Sigmoid colon (tissue), 6 donors: ENCODE measurements at regions not wholly inside any gene's neighbourhood (a gene's known extent, or its start where the extent isn't known, plus 50 kb on each side); places are given as distances from the start of the nearest gene placed in this dataset.

Source experiments
- DNase-seq: peaks from one replicate; pipeline ENCODE4 v3.0.0-alpha.2; 2019
- H3K27ac ChIP-seq, 4 donors: fragments of 200-600 bp; sonication (generic); one replicate each; pipeline ENCODE4 v1.5.1; 2016 to 2019; ENCODE audit warnings: mild to moderate bottlenecking in 1 of 4
- H3K27me3 ChIP-seq, 3 donors: fragments of 200-600 bp; sonication (generic); one replicate each; pipeline ENCODE4 v1.5.1; 2019; ENCODE audit warnings: mild to moderate bottlenecking in 1 of 3
- H3K36me3 ChIP-seq, 4 donors: fragments of 200-600 bp; sonication (generic); one replicate each; pipeline ENCODE4 v1.5.1; 2016 to 2019
- H3K4me1 ChIP-seq, 4 donors: fragments of 200-600 bp; sonication (generic); one replicate each; pipeline ENCODE4 v1.5.1; 2017 to 2019
- H3K4me3 ChIP-seq, 4 donors: fragments of 200-600 bp; sonication (generic); one replicate each; pipeline ENCODE4 v1.5.1; 2017 to 2019; ENCODE audit warnings: mild to moderate bottlenecking in 2 of 4, moderate library complexity in 1 of 4
- H3K9me3 ChIP-seq, 4 donors: fragments of 200-600 bp in 3 of 4; sonication (generic) in 3 of 4; one replicate each; pipeline versions ENCODE4 v1.5.1 to v1.6.1; 2013 to 2019
- CTCF ChIP-seq, 4 experiments: fragments of 450-650 bp in 3 of 4; fragments of 200-600 bp in 1 of 4; IDR thresholded peaks; one replicate each; pipeline ENCODE4 v1.5.1; 2016 to 2019; ENCODE audit warnings: antibody characterized with exemption in 4 of 4, mild to moderate bottlenecking in 3 of 4, moderate library complexity in 2 of 4
- EP300 ChIP-seq, 4 donors: sonication (generic); formaldehyde crosslinking; IDR thresholded peaks; one replicate each; pipeline ENCODE4 v1.6.1; 2017; ENCODE audit warnings: antibody characterized with exemption in 4 of 4
- POLR2A ChIP-seq, 2 donors: fragments of 450-650 bp; IDR thresholded peaks; one replicate each; pipeline ENCODE4 v1.6.1; 2016; ENCODE audit warnings: antibody characterized with exemption in 2 of 2, mild to moderate bottlenecking in 2 of 2, moderate library complexity in 2 of 2
- POLR2AphosphoS5 ChIP-seq, 4 donors: sonication (generic); formaldehyde crosslinking; IDR thresholded peaks; one replicate each; pipeline ENCODE4 v1.6.1; 2017; ENCODE audit warnings: antibody characterized with exemption in 4 of 4
- WGBS, 2 donors: extraction: QIAGEN DNeasy Blood & Tissue Kit; methylation state at CpG; one replicate each; pipeline ENCODE4 v1.1.7; 2013; 5-methylcytosine and 5-hydroxymethylcytosine counted together
- intact Hi-C: fragments of 100-400 bp; cut with DNase I; formaldehyde crosslinking; loops from one replicate; pipeline ENCODE4 v1.15.1; 2023
- donor health status: healthy with polysubstance abuse.
- donor health status: healthy.

- Histone ChIP-seq H3K9me3 (no peaks in the 10 kb centered on the region), H3K36me3 (no peaks in the 10 kb centered on the region), H3K27me3 (no peaks in the 10 kb centered on the region), H3K4me1 (peaks cover 0 to 23% (median 14%) of the 10 kb centered on the region in 4 donors), H3K27ac (no peak overlapping the region), H3K4me3 (no peak overlapping the region)
- TF ChIP-seq POLR2AphosphoS5 (IDR thresholded peaks at IDR 0.05) (no peak), EP300 (IDR thresholded peaks at IDR 0.05) (no peak), POLR2A (IDR thresholded peaks at IDR 0.05) (no peak), CTCF (IDR thresholded peaks at IDR 0.05) (no peak)
- WGBS, 2 donors, result 83 to 84% methylated on average over 2 of the region's 2 CpGs
- intact Hi-C loops, result no loop called here
- no peak for DNase-seq
Observed at GRCh38 chr15:94036156-94036555, 195.2 kb upstream of the MCTP2 start.

GRCh38 chr15:94033683-94034020 is 197.7 kb upstream of the MCTP2 start:
- no peaks in the 10 kb centered on the region for H3K36me3 ChIP-seq
- no peak overlapping the region for H3K27ac ChIP-seq
- no peak overlapping the region for H3K4me3 ChIP-seq
- intact Hi-C loops, result no loop called here
- WGBS, 2 donors, result 94 to 97% methylated on average over 17 of the region's 17 CpGs
- DNase-seq, result no peak
- peaks cover 0 to 46% (median 38%) of the 10 kb centered on the region in 4 donors for H3K4me1 ChIP-seq
- H3K27me3 ChIP-seq, result no peaks in the 10 kb centered on the region
- TF ChIP-seq POLR2A (IDR thresholded peaks at IDR 0.05), result no peak
- no peak for TF ChIP-seq POLR2AphosphoS5 (IDR thresholded peaks at IDR 0.05)
- TF ChIP-seq EP300 (IDR thresholded peaks at IDR 0.05), result no peak
- no peak for TF ChIP-seq CTCF (IDR thresholded peaks at IDR 0.05)
- H3K9me3 ChIP-seq, result no peaks in the 10 kb centered on the region

DNA sequence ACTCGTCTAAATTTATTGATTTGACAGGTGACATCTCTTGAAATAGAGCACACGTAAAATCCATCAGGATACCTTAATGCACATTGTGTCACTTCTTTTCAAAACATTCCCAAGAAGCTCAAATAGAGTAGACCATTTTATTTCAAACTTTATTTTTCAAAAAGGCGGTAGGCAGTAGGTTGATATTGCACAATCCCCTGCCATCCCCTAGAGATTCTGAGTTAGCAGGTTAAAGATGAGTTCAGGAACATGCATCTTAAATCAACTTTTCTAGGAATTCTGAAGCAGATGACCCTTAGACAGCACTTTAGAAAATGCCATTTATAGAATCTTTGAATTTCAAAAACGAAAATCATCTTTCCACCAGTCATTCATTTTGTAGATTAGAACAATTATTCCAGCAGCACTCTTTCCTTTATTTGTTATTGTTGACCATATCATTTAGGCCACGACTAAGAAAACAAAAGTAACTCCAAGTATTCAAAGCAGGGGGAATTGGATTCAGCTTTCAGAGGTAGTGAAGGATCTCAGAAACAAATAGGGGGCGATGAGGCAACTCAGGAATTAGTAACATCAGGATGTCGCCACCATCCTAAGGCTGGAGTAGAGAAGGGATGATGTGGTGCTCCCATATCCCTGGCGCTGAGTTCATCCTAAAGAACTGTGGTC is 198.2 kb upstream of the MCTP2 start:
- H3K9me3 ChIP-seq, result no peaks in the 10 kb centered on the region
- no peak for TF ChIP-seq EP300 (IDR thresholded peaks at IDR 0.05)
- no peak for TF ChIP-seq CTCF (IDR thresholded peaks at IDR 0.05)
- TF ChIP-seq POLR2A (IDR thresholded peaks at IDR 0.05), result no peak
- no peak for TF ChIP-seq POLR2AphosphoS5 (IDR thresholded peaks at IDR 0.05)
- WGBS, 2 donors, result 56 to 77% methylated on average over 8 of the region's 8 CpGs
- H3K36me3 ChIP-seq, result no peaks in the 10 kb centered on the region
- no peak overlapping the region for H3K27ac ChIP-seq
- H3K4me3 ChIP-seq, result no peak overlapping the region
- no peak for DNase-seq
- intact Hi-C loops, result no loop called here
- peaks cover 0 to 49% (median 40%) of the 10 kb centered on the region in 4 donors for H3K4me1 ChIP-seq
- H3K27me3 ChIP-seq, result no peaks in the 10 kb centered on the region

DNA sequence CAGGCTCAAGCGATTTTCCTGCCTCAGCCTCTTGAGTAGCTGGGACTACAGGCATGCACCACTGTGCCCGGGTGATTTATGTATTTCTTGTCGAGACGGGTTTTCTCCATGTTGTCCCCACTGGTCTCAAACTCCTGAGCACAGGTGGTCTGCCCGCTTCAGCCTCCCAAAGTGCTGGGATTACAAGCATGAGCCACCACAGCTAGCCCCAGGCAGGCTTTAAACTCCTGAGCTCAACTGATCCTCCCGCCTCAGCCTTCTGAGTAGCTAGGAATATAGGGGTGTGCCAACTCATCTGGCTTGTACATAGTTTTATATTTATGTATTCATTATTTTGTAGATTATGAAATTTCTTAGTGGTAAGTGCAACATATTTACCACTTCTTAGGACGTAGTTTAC is 198.8 kb upstream of the MCTP2 start:
- no peak for DNase-seq
- H3K4me1 ChIP-seq, result peaks cover 0 to 55% (median 43%) of the 10 kb centered on the region in 4 donors
- H3K9me3 ChIP-seq, result no peaks in the 10 kb centered on the region
- TF ChIP-seq POLR2A (IDR thresholded peaks at IDR 0.05), result no peak
- TF ChIP-seq CTCF (IDR thresholded peaks at IDR 0.05), result no peak
- TF ChIP-seq POLR2AphosphoS5 (IDR thresholded peaks at IDR 0.05), result no peak
- no peak for TF ChIP-seq EP300 (IDR thresholded peaks at IDR 0.05)
- no peaks in the 10 kb centered on the region for H3K27me3 ChIP-seq
- H3K4me3 ChIP-seq, result no peak overlapping the region
- 86 to 92% methylated on average over 7 of the region's 7 CpGs for WGBS, 2 donors
- peak overlapping the region in 2 of 4 donors; percentile 80 for H3K27ac ChIP-seq
- intact Hi-C loops, result no loop called here
- H3K36me3 ChIP-seq, result no peaks in the 10 kb centered on the region

- no peaks in the 10 kb centered on the region for H3K9me3 ChIP-seq
- H3K4me1 ChIP-seq, result peaks cover 0 to 61% (median 53%) of the 10 kb centered on the region in 4 donors
- no peak for TF ChIP-seq CTCF (IDR thresholded peaks at IDR 0.05)
- peak; percentile 38 to 85 (median 78) for TF ChIP-seq EP300 (IDR thresholded peaks at IDR 0.05)
- TF ChIP-seq POLR2AphosphoS5 (IDR thresholded peaks at IDR 0.05), result peak; percentile 91 to 98 (median 95)
- TF ChIP-seq POLR2A (IDR thresholded peaks at IDR 0.05), result no peak
- H3K4me3 ChIP-seq, result no peak overlapping the region
- 80 to 89% methylated on average over 1 of the region's 1 CpG for WGBS, 2 donors
- H3K27ac ChIP-seq, result peak overlapping the region; percentile 64 to 80 (median 74)
- no peaks in the 10 kb centered on the region for H3K27me3 ChIP-seq
- DNase-seq, result no peak
- H3K36me3 ChIP-seq, result no peaks in the 10 kb centered on the region
- intact Hi-C loops, result no loop called here
Observed at GRCh38 chr15:94031072-94031471, 200.3 kb upstream of the MCTP2 start.
